BLaER1 treated with 17β-estradiol and CSF1 and Interleukin-3, amounts not matched to agents 10 nM and 100 nM (cell line): ENCODE measurements at regions not wholly inside any gene's neighbourhood (a gene's known extent, or its start where the extent isn't known, plus 50 kb on each side); places are given as distances from the start of the nearest gene placed in this dataset.

Experiments used
- H3K27ac ChIP-seq, 11 experiments: shearing (Covaris generic); formaldehyde crosslinking; 2 replicates each; pipeline ENCODE4 v1.8.1; 2022
- H3K27me3 ChIP-seq, 11 experiments: shearing (Covaris generic); formaldehyde crosslinking; 2 replicates each; pipeline ENCODE4 v1.8.1; 2022
- H3K36me3 ChIP-seq, 11 experiments: shearing (Covaris generic); formaldehyde crosslinking; 2 replicates each; pipeline ENCODE4 v1.8.1; 2022
- H3K4me1 ChIP-seq, 10 experiments: shearing (Covaris generic); formaldehyde crosslinking; 2 replicates each; pipeline ENCODE4 v1.8.1; 2022
- H3K4me2 ChIP-seq, 11 experiments: shearing (Covaris generic); formaldehyde crosslinking; 2 replicates each; pipeline ENCODE4 v1.8.1; 2022
- H3K4me3 ChIP-seq, 10 experiments: shearing (Covaris generic); formaldehyde crosslinking; 2 replicates each; pipeline ENCODE4 v1.8.1; 2022
- H3K9ac ChIP-seq, 11 experiments: shearing (Covaris generic); formaldehyde crosslinking; 2 replicates each; pipeline ENCODE4 v1.8.1; 2022
- H3K9me3 ChIP-seq, 11 experiments: shearing (Covaris generic); formaldehyde crosslinking; replicated peaks in 1 of 11; 2 replicates each; pipeline ENCODE4 v1.8.1; 2022
- H4K20me1 ChIP-seq, 11 experiments: shearing (Covaris generic); formaldehyde crosslinking; 2 replicates each; pipeline ENCODE4 v1.8.1; 2022
- Cebpa-rat ChIP-seq, 11 experiments: shearing (Covaris generic); IDR thresholded peaks; 2 replicates each; pipeline ENCODE4 v1.8.1; 2022

GRCh38 chr14:33871394-33871793, 79.5 kb downstream of the EGLN3 start:
- Histone ChIP-seq H3K9me3 (peaks cover 39 to 55% (median 47%) of the 10 kb centered on the region in 11 experiments), H3K9ac (no peak overlapping the region), H3K27ac (no peak overlapping the region), H3K36me3 (no peaks in the 10 kb centered on the region), H3K4me1 (no peaks in the 10 kb centered on the region), H3K4me2 (no peak overlapping the region), H4K20me1 (no peaks in the 10 kb centered on the region), H3K4me3 (no peak overlapping the region), H3K27me3 (no peaks in the 10 kb centered on the region)
- no peak for TF ChIP-seq Cebpa-rat (IDR thresholded peaks at IDR 0.05)

- Histone ChIP-seq H3K4me1 (no peaks in the 10 kb centered on the region), H3K4me3 (no peak overlapping the region), H3K9me3 (peaks cover 8 to 15% (median 13%) of the 10 kb centered on the region in 11 experiments; a peak in 16 of 22 replicates), H3K4me2 (no peak overlapping the region), H3K27me3 (no peaks in the 10 kb centered on the region), H3K36me3 (no peaks in the 10 kb centered on the region), H4K20me1 (no peaks in the 10 kb centered on the region), H3K9ac (no peak overlapping the region), H3K27ac (no peak overlapping the region)
- TF ChIP-seq Cebpa-rat (IDR thresholded peaks at IDR 0.05): no peak
These were observed 84.3 kb downstream of the EGLN3 start for GRCh38 chr14:33866425-33867088.

- Histone ChIP-seq H4K20me1 (no peaks in the 10 kb centered on the region), H3K36me3 (no peaks in the 10 kb centered on the region), H3K4me2 (no peak overlapping the region), H3K4me3 (no peak overlapping the region), H3K27ac (no peak overlapping the region), H3K27me3 (no peaks in the 10 kb centered on the region), H3K9ac (no peak overlapping the region), H3K4me1 (no peaks in the 10 kb centered on the region), H3K9me3 (peaks cover 2 to 9% (median 5%) of the 10 kb centered on the region in 11 experiments; a peak in 13 of 22 replicates)
- no peak for TF ChIP-seq Cebpa-rat (IDR thresholded peaks at IDR 0.05)
These were observed 88.5 kb downstream of the EGLN3 start for GRCh38 chr14:33862261-33862802.

GRCh38 chr14:33859306-33859705, 91.6 kb downstream of the EGLN3 start:
- TF ChIP-seq Cebpa-rat (IDR thresholded peaks at IDR 0.05): no peak
- no peaks in the 10 kb centered on the region for H3K4me1 ChIP-seq
- H3K36me3 ChIP-seq: no peaks in the 10 kb centered on the region
- no peaks in the 10 kb centered on the region for H3K27me3 ChIP-seq
- no peak overlapping the region for H3K9ac ChIP-seq
- H3K4me3 ChIP-seq: no peak overlapping the region
- H3K9me3 ChIP-seq: no peaks in the 10 kb centered on the region
- no peak overlapping the region for H3K27ac ChIP-seq
- no peak overlapping the region for H3K4me2 ChIP-seq
- no peaks in the 10 kb centered on the region for H4K20me1 ChIP-seq

DNA sequence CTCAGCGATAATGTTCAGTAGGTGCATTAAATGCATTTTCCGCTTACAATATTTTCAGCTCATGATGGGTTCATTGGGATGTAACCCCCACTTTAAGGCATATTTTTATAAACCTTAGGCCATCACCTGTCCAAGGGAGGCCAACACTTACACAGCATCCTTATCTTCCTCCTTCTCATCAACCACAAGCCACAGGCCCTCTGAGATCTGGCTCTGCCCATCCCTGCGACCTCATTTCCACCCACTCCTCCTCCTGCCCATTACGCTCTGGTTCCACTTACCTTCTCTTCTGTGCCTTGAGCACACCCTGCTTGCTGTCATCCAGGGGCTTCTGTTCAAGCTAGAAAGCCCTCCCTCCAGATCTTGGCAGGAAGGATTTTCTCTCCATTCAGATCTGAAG, 93.2 kb downstream of the EGLN3 start:
- TF ChIP-seq Cebpa-rat (IDR thresholded peaks at IDR 0.05): no peak
- Histone ChIP-seq H3K9me3 (no peaks in the 10 kb centered on the region), H3K9ac (no peak overlapping the region), H3K27ac (no peak overlapping the region), H3K36me3 (no peaks in the 10 kb centered on the region), H4K20me1 (no peaks in the 10 kb centered on the region), H3K4me2 (no peak overlapping the region), H3K4me1 (no peaks in the 10 kb centered on the region), H3K4me3 (no peak overlapping the region), H3K27me3 (no peaks in the 10 kb centered on the region)

- Histone ChIP-seq H4K20me1 (no peaks in the 10 kb centered on the region; a peak in 1 of 22 replicates), H3K4me2 (no peak overlapping the region), H3K4me1 (no peaks in the 10 kb centered on the region), H3K27me3 (no peaks in the 10 kb centered on the region), H3K9me3 (no peaks in the 10 kb centered on the region), H3K4me3 (no peak overlapping the region), H3K36me3 (no peaks in the 10 kb centered on the region), H3K9ac (no peak overlapping the region), H3K27ac (no peak overlapping the region)
- TF ChIP-seq Cebpa-rat (IDR thresholded peaks at IDR 0.05): no peak
These were observed 95.2 kb downstream of the EGLN3 start for GRCh38 chr14:33855672-33856071.
